ENCODE measurements at regions not wholly inside any gene's neighbourhood (a gene's known extent, or its start where the extent isn't known, plus 50 kb on each side); places are given as distances from the start of the nearest gene placed in this dataset.

DNA sequence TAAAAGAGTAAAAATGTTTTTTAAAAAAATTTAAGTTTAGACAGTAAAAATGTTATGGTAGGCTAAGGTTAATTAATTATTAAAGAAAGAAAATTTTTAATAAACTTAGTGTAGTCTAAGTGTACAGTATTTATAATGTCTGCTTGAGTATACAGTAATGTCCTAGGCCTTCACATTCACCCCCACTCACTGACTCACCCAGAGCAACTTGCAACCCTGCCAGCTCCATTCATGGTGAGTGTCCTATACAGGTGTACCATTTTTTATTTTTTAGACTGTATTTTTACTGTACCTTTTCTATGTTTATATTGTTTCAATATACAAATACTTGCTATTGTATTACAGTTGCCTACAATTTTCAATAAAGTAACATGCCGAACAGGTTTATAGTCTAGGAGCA, 234.1 kb downstream of the AUH start:
- H3K36me3 ChIP-seq: no peaks in the 10 kb centered on the region
- H3K9me3 ChIP-seq: no peaks in the 10 kb centered on the region
- intact Hi-C loops (cut with DNase I): no loop called here
- no peak overlapping the region for H3K27ac ChIP-seq
- H3K9ac ChIP-seq (ENCODE audit: low read depth in 2 of 2, low read length in 2 of 2): no peak overlapping the region
- no peaks in the 10 kb centered on the region for H3K4me1 ChIP-seq
- no peak overlapping the region for H3K4me3 ChIP-seq
- no peaks in the 10 kb centered on the region for H3K27me3 ChIP-seq
- DNase-seq: no peak
- TF ChIP-seq, protein P1, sequence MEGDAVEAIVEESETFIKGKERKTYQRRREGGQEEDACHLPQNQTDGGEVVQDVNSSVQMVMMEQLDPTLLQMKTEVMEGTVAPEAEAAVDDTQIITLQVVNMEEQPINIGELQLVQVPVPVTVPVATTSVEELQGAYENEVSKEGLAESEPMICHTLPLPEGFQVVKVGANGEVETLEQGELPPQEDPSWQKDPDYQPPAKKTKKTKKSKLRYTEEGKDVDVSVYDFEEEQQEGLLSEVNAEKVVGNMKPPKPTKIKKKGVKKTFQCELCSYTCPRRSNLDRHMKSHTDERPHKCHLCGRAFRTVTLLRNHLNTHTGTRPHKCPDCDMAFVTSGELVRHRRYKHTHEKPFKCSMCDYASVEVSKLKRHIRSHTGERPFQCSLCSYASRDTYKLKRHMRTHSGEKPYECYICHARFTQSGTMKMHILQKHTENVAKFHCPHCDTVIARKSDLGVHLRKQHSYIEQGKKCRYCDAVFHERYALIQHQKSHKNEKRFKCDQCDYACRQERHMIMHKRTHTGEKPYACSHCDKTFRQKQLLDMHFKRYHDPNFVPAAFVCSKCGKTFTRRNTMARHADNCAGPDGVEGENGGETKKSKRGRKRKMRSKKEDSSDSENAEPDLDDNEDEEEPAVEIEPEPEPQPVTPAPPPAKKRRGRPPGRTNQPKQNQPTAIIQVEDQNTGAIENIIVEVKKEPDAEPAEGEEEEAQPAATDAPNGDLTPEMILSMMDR (IDR thresholded peaks at IDR 0.05): no peak

DNA sequence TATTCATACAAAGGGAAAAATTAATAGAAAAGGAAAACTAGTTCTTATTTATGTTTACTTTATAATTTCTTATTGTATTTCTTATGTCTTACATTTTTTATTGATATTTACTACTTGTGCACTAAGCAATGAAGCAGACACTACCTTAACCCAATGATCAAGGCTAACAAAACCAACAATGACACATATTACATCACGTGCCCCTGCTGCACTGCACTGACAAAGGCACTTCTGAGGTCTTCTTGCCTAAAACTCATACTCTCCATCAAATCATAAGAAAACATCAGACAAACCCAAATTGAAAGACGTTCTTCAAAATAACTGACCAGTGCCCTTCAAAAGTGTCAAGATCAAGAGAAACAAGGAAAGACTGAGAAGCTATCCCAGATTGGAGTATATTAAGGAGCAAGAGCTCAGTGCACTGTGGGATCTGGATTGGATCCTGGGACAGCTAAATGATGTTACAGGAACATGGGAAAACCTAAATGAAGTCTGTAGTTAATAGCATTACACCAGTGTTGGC, 230.9 kb downstream of the AUH start:
- peak overlapping the region; percentile 21 for H3K27ac ChIP-seq
- intact Hi-C loops (cut with DNase I): no loop called here
- no peaks in the 10 kb centered on the region for H3K27me3 ChIP-seq
- no peak for DNase-seq
- no peak overlapping the region for H3K4me3 ChIP-seq
- no peaks in the 10 kb centered on the region for H3K9me3 ChIP-seq
- no peaks in the 10 kb centered on the region for H3K4me1 ChIP-seq
- no peak overlapping the region for H3K9ac ChIP-seq (ENCODE audit: low read depth in 2 of 2, low read length in 2 of 2)
- H3K36me3 ChIP-seq: no peaks in the 10 kb centered on the region
- TF ChIP-seq, protein P1 (IDR thresholded peaks at IDR 0.05): no peak

DNA sequence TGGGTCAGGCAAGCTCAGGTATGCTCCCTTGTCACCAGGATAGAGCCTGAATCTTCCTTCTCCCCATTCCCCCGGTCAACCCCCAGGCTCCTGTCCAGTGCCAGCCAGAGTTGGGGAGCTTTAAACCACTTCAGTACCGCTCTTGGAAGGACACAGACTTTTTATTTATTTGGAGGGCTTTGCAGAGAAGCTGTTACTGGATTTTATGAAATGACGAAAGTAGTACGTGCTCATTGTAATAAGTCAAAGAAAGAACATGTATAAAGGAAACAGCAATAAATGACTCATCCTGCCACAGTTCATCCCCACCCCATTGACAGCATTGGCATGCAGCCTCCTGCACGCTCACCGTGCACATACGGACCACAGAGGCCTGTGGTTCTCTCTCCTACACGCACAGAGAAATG, 230.3 kb downstream of the AUH start:
- no peaks in the 10 kb centered on the region for H3K9me3 ChIP-seq
- intact Hi-C loops (cut with DNase I): no loop called here

DNA sequence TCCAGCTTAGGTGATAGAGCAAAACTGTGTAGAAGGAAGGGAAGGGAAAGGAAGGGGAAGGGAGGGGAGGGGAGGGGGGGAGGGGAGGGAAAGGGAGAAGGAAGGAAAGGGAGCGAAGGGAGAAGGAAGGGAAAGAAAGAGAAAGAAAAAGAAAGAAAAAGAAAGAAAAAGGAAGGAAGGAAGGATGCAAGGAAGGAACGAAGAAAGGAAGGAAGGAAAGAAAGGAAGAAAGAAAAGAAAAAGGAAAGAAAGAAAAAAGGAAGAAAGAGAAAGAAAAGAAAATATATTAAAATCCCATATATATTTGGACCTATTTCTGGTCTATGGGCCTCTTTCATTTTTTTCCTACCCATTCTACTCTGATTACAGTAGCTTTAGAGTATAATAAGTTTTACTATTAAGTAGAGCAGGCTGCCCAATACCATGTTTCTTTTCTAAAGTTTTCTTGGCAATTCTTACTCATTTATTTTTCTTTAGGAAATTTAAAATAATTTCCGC, 229.1 kb downstream of the AUH start:
- no peak overlapping the region for H3K4me3 ChIP-seq
- H3K27ac ChIP-seq: no peak overlapping the region
- TF ChIP-seq, protein P1 (IDR thresholded peaks at IDR 0.05): no peak
- H3K9ac ChIP-seq (ENCODE audit: low read depth in 2 of 2, low read length in 2 of 2): no peak overlapping the region
- no peaks in the 10 kb centered on the region for H3K9me3 ChIP-seq
- intact Hi-C loops (cut with DNase I): no loop called here
- no peaks in the 10 kb centered on the region for H3K36me3 ChIP-seq
- no peak for DNase-seq
- no peaks in the 10 kb centered on the region for H3K27me3 ChIP-seq
- H3K4me1 ChIP-seq: no peaks in the 10 kb centered on the region

More for the DNA sequence above, 230.3 kb downstream of the AUH start:
- Histone ChIP-seq H3K27me3 (no peaks in the 10 kb centered on the region), H3K4me1 (no peaks in the 10 kb centered on the region), H3K27ac (peak overlapping the region; percentile 21), H3K4me3 (no peak overlapping the region), H3K9ac (ENCODE audit: low read depth in 2 of 2, low read length in 2 of 2) (no peak overlapping the region), H3K36me3 (no peaks in the 10 kb centered on the region)
- peak; percentile 72 for DNase-seq
- TF ChIP-seq, protein P1 (IDR thresholded peaks at IDR 0.05): no peak

- H3K9ac ChIP-seq (ENCODE audit: low read depth in 2 of 2, low read length in 2 of 2): no peak overlapping the region
- no peaks in the 10 kb centered on the region for H3K36me3 ChIP-seq
- H3K9me3 ChIP-seq: no peaks in the 10 kb centered on the region
- no peaks in the 10 kb centered on the region for H3K4me1 ChIP-seq
- no peak overlapping the region for H3K4me3 ChIP-seq
- intact Hi-C loops (cut with DNase I): no loop called here
- H3K27me3 ChIP-seq: no peaks in the 10 kb centered on the region
- TF ChIP-seq, protein P1 (IDR thresholded peaks at IDR 0.05): no peak
- no peak for DNase-seq
- H3K27ac ChIP-seq: no peak overlapping the region
Observed at GRCh38 chr9:91134608-91135007, 227.1 kb downstream of the AUH start.

All from colonic mucosa (tissue), 4 donors.